HG03064 (cell line): ENCODE measurements at regions not wholly inside any gene's neighbourhood (a gene's known extent, or its start where the extent isn't known, plus 50 kb on each side); places are given as distances from the start of the nearest gene placed in this dataset.

Experiments
- ATAC-seq: cut with Tn5 transposase; IDR thresholded peaks from one replicate; pipeline ENCODE4 v1.9.1; 2021; ENCODE audit warnings: low read depth; ENCODE audit not compliant: unreplicated experiment

DNA sequence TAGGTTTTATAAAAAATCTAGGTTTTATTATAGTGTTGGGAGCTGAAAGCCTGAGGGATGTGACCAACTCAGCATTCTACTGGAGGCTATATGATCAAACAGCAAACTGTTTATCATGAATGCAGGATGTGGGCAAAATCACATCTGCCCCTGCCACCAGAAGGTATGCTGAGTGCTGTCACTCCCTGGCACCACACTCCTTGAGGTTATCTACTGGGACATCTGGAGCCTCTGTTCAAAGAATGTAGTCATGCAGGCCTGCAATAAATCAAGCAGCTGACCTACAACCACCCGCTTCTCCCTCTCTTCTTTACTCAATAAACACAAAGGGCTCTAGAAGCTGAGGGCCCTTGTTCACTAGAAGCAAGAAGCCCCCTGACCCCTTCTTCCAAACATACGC, 328.4 kb upstream of the DDX18 start:
- ATAC-seq = no peak

DNA sequence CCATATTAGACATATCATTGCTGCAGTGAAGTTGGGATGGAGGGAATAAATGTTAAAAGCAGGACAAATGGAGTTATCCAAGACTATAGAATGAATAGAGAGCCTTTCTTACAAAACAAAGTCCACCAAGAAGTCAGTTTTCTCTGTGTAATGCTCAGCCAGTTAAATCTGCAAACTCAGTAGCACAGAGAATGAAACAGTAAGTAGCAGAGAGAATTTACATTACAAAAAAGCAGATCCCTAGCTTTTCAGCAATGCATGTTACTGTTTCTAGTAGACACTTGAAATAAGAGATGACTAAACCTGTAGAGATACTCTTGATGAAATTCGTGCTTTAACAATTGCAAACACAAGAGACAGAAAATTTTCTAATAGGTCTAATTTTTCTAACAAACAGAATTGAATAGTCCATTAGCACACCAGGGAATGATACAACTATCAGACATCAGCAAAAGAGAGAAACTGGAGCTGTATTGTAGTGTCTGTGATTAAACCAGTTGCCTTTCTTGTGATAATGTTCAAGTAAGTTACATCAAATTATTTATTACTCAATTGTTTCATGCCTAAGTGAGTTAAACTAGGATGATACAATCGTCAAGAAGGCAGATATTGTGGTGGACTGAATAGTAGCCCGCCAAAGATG, 322.2 kb upstream of the DDX18 start:
- ATAC-seq = no peak

DNA sequence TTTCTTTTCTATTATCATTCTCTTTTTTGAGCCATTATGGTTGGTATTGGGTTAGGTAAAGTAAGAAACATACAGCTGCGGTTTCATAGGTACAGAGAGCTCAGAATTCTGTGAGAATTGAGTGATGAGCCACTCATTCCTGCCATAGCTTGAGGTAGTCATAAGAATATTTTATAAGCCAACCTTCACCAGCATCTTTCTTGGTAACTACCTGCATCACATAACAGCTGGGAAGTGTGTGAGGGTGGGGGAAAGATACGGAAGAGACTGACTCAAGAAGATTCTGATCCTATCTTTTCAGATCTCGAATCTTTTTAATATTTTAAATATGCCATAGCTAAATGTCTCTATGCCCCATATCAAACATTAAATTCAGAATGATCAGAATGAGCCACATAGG, 313.8 kb upstream of the DDX18 start:
- no peak for ATAC-seq

DNA sequence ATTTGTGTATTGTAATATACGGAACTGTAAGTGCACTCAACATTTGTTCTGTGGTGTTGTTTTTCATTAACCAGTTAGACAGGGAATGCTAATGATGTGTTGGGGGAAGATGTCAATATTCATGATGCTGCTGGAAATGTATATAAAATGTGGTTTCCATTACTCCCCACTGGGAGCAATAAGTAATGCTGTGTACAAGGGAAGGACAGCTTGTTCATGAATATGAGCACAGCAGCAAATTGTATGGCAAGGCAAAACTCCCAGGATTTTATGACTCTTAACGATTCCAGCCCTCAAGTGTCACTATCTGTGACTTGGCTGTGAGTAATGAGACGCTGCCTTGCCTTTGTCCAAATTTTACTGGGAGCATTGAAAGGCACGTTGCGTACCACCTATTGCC, 312.4 kb upstream of the DDX18 start:
- no peak for ATAC-seq

DNA sequence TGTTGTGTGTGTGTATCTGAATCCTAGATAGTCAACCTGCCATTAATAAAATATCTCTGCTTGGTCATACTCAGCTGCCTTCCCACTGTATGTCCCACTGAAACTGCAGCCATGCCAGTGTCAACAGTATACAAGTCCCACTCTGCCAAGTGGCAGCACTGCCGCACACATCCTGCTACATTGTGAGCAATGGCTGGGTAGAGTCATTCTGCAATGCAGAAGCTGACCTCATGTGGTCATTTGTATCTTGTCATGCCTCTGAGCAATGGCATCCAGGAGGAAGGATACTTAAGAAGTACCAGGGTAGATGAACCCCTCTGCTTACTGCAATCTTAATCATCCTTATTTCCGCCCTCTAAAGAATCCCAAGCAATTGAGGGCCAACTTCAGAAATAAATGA, 302.2 kb upstream of the DDX18 start:
- no peak for ATAC-seq

DNA sequence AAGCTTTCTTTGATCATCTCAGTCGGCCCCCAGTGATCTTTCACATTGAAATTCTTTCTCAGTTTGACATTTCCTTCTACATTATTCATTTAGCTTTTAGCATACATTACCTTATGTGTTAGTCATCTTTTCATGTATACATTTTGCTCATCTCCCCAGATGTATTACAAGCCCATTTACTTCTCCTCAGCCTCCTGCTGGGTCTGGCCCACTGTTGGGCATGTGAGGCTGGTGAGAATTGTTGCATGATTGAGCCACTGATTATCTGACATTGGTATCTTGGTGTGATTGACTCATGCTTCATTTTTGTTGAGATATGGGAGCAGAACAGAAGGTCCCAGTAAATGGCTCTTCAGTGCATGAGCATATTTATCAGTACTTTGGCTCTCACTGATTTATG, 300.1 kb upstream of the DDX18 start:
- no peak for ATAC-seq

DNA sequence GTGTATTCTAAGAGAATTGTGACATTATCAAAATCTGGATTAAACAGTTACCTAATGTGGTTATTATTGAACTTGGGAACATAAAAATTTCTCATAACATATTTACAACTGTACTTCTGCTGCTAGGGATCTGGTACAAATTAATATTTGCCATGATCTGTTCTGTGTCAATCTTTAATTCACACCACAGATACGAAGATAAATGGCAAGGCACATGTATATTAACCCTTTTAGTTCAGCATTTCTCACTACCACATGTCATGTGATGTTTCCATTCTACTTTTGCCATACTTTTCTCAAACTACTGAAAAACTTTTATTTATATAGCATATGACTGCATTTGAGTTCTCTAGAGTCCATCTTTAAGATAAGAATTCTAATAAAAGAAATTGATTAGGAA, 295.3 kb upstream of the DDX18 start:
- no peak for ATAC-seq

DNA sequence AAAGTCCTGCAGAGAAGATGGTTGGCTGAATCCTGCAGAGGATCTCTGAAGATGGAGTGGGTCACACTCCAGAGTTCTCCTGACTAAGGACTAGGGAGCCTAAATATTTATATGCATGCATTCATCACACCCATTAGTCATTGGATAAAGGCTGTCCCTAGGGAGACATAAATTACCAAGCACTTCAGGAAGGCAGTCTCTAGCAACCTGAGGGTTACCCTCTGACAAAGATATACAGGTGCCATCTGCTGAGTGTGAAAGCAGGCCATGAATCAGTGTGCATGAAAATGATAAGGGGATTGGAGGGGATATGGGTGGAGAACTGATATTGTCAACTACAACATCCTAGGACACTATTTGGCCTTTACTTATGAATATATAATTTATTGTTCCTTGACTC, 294.8 kb upstream of the DDX18 start:
- ATAC-seq = no peak

DNA sequence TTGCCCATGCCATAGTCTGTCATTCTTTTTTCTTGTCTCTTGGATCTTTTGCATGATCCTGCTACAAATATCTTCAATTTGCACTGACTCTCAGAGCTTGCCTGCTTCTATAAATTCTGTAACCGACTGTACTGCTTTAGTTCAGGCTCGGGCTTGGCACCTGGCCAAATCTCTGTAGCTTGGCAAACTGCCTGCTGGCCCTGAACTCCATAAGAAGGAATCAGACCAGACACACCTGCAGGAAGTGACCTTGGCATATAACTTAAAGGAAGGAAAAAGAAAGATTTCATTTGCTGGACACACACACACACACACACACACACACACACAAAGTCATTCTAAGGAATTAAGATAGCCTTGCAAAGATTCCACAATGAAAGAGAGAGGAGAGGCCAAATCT, 291.2 kb upstream of the DDX18 start:
- no peak for ATAC-seq

DNA sequence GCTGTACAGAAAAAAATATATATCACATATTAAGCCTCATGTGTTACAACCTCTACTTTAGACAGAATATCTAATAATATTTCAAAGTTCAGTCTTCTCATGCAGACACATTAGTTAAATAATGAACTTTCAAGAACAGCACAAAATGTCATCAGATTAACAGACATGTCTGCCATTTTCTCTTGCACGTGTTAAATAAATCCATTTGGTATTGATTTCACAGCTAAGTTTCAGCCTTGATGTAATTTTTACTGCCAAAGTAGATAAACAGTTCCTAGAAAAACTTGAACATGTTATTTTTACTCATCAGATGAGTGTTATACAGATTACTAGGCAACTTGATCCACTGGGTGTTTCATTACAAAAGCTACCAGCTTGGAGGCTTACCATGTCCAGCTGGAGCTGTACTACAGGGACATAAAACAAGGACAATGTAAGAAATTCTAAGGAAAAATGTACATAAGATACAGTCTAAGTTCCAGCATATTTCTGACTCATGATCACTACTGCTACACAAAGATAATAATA, 290.7 kb upstream of the DDX18 start:
- no peak for ATAC-seq

DNA sequence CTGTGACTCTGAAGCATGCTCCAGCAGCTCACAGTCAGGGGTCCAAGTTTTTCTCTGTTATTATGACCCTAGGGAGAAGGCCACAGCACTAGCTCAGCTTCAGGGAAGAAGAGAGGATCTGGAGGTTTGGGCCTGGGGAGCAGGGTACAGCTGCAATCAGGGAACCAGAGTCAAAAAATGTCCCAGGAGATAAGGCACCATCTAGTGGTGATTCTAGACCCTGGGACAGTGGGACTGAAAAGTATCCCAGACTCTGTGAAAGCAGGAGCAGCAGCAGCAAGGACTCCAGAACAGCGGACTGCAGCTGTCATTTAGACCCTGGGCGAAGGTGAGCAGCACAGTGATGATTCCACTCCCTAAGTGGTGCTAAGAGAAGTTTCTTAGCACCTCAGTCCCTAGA, 278.4 kb upstream of the DDX18 start:
- no peak for ATAC-seq

DNA sequence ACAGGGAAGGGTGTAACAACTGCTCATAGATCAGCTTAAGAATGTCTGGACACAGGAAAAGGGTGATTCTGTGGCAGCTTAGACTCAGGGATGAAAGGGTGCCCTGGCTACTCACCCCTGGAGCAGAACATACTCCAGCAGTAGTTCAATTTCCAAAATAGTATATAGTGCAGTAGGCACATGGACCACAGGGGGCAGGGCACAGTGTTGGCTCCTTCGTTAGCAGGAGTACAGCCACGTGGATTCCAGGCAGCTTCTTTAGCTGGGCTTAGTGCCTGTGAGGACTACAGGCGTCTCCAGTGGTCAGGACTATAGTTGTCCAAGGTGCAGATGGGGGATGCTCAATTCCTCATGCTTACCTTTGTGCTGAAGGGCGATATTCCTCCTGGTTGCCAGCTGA, 277.5 kb upstream of the DDX18 start:
- no peak for ATAC-seq

DNA sequence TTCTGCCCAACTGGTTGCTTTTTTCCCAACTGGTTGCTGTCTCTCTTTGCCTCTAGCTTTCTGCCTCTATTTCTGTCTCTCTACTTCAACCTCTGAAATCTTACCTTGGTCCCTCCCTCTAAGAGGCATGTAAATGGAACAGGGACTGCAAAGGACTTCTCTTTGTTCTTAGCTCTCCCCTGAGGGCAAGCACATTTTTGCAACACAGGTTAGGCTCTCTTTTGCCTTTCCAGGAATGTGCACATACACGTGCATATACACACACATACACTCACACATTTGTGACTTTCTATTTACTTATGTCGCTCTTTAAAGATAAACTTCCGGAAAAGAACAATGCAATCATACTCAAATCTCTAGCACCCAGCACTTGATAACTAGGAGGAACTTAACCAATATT, 262.6 kb upstream of the DDX18 start:
- ATAC-seq = no peak

DNA sequence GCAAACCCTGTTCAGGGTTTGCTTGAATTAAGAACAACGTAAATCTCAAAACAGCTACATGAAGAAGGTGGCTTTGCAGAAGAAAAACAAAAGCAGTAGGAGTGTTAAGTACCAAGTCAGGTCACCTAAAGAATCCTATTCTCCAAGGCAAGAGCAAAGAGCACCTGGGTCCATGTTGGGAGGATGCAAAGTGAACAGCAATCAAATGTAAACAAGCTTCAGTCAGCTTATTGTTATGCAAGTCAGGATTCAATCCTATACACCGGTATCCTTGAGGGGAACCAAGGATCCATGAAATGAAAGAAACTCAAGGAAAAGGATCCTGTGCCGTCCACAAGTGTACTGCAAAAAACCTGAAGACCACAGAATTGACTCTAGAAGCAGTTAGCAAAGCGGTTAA, 261.0 kb upstream of the DDX18 start:
- ATAC-seq = no peak

DNA sequence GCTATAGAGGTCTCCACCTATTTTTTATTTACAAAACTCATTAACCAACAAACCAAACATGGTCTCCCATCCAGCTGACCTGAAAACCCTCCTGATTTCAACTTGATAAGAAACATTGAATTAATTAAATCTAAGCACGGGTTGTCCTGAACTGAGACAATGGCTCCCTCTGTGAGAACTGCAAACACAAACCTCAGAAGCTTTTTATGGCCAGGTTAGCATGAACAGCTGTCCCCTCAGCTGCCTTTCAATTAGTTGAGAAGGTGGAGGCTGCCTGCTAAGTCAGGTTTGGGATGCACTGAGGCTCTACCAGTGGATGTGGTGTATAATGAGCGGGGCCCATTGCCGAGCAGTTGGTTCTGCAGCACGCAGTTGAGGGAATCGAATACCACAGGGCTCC, 258.5 kb upstream of the DDX18 start:
- no peak for ATAC-seq

DNA sequence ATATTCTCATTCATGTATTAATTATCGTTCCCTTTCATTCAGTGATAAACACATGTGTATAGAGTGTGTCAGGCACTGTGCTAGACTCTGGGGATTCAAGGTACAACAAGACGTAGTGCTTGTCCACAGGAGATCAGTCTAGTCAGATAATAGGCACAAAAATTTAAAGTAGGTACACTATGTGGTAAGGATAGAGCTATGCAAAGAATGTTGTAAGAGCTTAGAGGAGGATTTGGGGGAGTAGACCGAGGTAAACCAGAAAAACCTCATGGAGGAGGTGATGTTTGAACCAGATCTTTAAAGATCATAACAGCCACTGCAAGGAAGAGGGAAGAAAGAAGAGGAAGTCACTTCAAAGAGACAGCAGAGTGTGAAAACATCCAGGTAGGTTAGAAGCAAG, 256.9 kb upstream of the DDX18 start:
- ATAC-seq = no peak

DNA sequence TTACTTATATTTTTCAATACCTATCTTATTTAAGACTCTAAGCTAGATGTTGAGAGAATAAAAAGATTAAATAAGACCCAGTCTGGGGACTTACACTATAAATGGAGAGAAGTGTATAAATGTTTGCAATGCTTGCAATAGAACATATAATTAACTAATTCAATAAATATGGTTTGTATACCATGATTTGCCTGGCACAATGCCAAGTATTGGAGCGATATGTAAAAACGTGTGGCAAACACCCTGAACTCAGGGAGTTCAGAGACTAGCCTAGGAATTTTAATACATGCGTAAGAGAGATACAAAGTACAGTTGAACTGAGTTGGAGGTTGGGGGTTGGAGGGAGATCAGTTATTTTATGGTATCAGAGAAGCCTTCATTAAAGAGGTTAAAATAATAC, 251.8 kb upstream of the DDX18 start:
- ATAC-seq = no peak

DNA sequence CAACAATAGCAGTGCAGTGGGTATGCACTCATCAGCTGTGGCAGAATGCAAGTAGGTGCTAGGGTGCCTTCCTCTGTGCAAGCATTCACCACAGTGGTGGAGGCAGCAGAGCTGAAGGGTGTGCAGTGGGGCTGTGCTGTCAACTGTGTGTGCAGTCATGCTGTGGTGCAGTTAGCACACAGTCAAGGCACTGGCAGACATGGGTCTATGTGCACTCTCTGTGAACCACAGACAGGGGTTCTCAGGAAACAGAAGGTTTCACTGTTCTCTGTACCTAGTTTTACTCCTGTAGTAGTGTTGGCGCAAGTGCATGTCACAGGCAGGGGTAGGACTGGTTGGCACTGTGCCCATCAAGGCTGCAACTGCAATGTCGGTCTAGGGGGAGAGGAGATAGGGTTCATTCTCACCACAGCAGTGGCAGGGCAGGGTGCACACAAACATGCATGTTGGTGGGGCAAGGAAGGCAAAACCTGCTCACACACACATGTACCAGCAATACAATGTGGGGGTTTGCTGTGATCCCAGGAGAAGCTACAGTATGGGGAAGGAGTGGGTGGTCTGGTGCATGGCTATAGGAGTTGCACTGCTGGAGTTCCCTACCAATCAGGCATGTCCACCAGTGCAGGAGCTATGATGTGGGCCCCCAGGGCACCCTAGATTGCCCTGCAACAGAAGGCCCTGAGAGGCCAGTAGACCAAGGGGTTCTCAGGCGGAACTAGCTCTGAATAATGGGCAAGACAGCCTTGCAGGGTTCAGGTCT, 242.7 kb upstream of the DDX18 start:
- ATAC-seq = no peak

DNA sequence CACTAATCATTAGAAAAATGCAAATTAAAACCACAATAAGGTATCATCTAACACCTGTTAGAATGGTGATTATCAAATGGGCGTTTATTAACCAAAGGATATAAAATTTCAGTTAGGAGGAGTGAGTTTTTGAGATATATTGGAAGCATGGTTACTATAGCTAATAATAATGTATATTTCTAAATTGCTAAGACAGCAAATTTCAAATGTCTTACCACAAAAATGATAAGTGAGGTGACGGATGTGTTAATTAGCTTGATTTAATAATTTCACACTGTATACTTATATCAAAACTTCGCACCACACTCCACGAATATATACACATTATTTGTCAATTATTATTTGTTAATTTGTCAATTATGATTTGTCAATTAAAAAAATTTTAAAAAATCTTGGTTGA, 227.2 kb upstream of the DDX18 start:
- ATAC-seq = no peak

DNA sequence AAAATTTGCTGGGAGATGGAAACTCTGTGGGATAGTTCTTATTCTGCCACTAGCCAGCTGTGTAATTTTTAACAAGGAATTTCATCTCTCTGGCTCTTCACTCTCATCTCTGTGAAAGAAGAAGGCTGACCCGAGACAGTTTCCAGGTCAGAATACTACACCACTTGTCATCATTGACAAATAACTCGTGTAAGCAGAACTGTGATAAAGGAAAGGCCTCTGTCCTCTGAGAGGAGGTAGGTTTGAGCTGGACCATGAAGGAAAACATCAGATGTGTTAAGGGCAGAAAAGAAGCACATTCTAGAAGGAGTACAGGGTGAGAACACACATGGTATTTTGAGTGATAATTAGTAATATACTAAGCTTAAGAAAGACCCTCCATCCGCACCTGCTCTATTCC, 211.4 kb upstream of the DDX18 start:
- ATAC-seq = no peak

DNA sequence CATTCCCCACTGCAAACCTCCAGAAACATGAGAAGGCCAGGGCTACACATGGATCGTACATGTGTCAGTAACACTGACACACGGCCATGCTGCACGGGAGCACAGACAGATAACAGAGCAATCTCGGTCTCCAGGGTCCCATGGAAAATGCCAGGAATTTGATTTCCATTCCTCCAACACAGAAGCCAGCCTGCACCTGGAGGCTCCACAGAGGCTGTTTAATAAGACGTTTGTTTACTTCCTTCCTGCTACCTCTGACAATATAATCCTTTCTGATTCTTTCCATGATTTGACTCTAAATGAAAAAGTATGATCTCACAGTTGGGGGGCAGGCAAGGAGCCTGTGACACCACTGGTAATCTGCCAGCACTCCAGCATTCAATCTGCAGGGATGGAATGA, 210.9 kb upstream of the DDX18 start:
- no peak for ATAC-seq

DNA sequence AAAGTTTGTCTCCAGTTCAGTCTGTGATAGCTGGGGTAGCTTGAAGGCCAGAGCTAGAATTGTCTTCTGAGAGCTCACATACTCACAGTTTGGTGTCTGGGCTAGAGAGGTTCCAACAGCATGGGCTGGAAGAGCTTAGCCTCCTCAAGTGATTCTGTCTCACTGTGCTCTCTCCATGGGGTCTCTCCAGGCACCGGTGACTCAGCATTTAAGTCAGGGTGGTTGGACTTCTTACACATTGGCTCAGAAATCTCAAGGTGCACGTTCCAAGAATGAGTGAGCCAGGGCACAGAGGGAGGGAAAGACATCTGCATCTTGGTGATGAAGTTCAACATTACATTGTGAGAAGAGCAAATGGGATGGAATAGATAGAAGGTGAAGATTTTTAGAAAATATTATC, 207.3 kb upstream of the DDX18 start:
- ATAC-seq = no peak
